ENCODE measurements at regions not wholly inside any gene's neighbourhood (a gene's known extent, or its start where the extent isn't known, plus 50 kb on each side); places are given as distances from the start of the nearest gene placed in this dataset.

- no peak for DNase-seq (ENCODE audit: extremely low spot score)
- CTCF ChIA-PET: no interaction called here
- no peak for TF ChIP-seq CTCF (IDR thresholded peaks at IDR 0.05; ENCODE audit: control extremely low read depth, extremely low read depth, low read depth, missing control alignments)
- POLR2A ChIA-PET: no interaction called here
Measured at GRCh38 chr10:133021963-133022775, 65.6 kb upstream of the ADGRA1 start.

GRCh38 chr10:133021116-133021962 is 66.4 kb upstream of the ADGRA1 start:
- no peak for TF ChIP-seq CTCF (IDR thresholded peaks at IDR 0.05; ENCODE audit: control extremely low read depth, extremely low read depth, low read depth, missing control alignments)
- no peak for DNase-seq (ENCODE audit: extremely low spot score)
- POLR2A ChIA-PET: no interaction called here
- CTCF ChIA-PET: no interaction called here

- ChIA-PET POLR2A (no interaction called here), CTCF (no interaction called here)
- DNase-seq (ENCODE audit: extremely low spot score): no peak
Measured at GRCh38 chr10:133020193-133020817, 67.4 kb upstream of the ADGRA1 start.

GRCh38 chr10:133019651-133020050 is 68.1 kb upstream of the ADGRA1 start:
- TF ChIP-seq CTCF (IDR thresholded peaks at IDR 0.05; ENCODE audit: control extremely low read depth, extremely low read depth, low read depth, missing control alignments): no peak
- ChIA-PET CTCF (no interaction called here), POLR2A (no interaction called here)
- no peak for DNase-seq (ENCODE audit: extremely low spot score)

More at GRCh38 chr10:133020193-133020817, 67.4 kb upstream of the ADGRA1 start:
- TF ChIP-seq CTCF (IDR thresholded peaks at IDR 0.05; ENCODE audit: control extremely low read depth, extremely low read depth, low read depth, missing control alignments): no peak

- TF ChIP-seq CTCF (IDR thresholded peaks at IDR 0.05; ENCODE audit: control extremely low read depth, extremely low read depth, low read depth, missing control alignments): no peak
- ChIA-PET POLR2A (no interaction called here), CTCF (no interaction called here)
- DNase-seq (ENCODE audit: extremely low spot score): no peak
Measured at GRCh38 chr10:133019191-133019590, 68.5 kb upstream of the ADGRA1 start.

GRCh38 chr10:133018491-133018890 is 69.2 kb upstream of the ADGRA1 start:
- no peak for TF ChIP-seq CTCF (IDR thresholded peaks at IDR 0.05; ENCODE audit: control extremely low read depth, extremely low read depth, low read depth, missing control alignments)
- no peak for DNase-seq (ENCODE audit: extremely low spot score)
- CTCF ChIA-PET: no interaction called here
- POLR2A ChIA-PET: no interaction called here

Measured in GM10248 (cell line).